GM12873 (cell line): ENCODE measurements at regions not wholly inside any gene's neighbourhood (a gene's known extent, or its start where the extent isn't known, plus 50 kb on each side); places are given as distances from the start of the nearest gene placed in this dataset.

Experiments used
- TF ChIP-seq, protein P1 (sequence below): IDR thresholded peaks from 2 replicates; pipeline ENCODE4 v1.5.1; 2012; ENCODE audit warnings: low read depth, mild to moderate bottlenecking, moderate library complexity, low read length, control low read depth; ENCODE audit not compliant: insufficient read depth; ENCODE audit errors: missing control alignments

DNA sequence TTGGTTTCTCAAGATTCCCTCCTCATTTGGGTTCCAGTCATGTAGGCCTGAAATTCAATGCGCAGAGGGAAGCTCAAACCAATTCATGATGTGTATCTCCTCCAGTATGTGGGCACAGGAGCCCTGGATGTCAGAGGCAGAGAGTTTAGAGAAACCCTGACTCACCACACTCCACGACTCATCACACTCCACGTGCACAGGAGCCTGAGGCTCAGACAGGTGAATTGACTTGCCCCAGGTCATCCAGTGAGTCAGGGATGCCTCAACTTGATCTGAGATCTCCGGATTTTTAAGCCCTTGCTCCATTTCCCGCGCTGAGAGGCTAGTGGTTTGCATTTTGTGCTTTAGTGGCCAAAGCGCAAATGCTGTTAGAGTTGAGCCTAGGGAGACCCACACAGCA is 183.9 kb downstream of the HAPSTR1 start:
- TF ChIP-seq, protein P1, sequence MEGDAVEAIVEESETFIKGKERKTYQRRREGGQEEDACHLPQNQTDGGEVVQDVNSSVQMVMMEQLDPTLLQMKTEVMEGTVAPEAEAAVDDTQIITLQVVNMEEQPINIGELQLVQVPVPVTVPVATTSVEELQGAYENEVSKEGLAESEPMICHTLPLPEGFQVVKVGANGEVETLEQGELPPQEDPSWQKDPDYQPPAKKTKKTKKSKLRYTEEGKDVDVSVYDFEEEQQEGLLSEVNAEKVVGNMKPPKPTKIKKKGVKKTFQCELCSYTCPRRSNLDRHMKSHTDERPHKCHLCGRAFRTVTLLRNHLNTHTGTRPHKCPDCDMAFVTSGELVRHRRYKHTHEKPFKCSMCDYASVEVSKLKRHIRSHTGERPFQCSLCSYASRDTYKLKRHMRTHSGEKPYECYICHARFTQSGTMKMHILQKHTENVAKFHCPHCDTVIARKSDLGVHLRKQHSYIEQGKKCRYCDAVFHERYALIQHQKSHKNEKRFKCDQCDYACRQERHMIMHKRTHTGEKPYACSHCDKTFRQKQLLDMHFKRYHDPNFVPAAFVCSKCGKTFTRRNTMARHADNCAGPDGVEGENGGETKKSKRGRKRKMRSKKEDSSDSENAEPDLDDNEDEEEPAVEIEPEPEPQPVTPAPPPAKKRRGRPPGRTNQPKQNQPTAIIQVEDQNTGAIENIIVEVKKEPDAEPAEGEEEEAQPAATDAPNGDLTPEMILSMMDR: no peak

DNA sequence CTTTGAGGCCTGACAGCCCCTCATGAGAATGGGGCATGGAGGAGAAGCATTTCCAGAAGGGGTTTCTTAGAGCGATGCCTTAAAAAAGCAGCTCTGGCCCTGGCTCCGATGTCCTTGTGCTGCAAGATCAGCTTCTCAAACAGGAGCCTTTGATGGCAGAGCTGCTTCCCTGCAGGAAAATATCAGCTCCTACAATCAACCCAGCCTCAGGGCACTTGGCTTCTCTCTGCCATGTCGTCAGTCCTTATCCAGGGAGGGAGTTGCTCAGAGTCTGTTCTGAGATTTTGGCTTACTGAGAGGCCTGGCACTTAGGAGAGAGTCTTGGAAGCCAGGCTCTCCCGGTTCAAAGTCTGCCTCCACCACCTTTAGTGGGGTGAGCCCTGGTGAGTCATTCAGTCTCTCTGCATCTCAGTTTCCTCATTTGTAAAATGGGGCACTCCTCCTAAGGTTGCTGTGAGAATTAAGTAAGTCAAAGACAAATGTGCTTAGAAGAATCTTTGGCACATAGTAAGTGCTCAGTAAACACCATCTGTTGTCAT is 184.4 kb downstream of the HAPSTR1 start:
- TF ChIP-seq, protein P1: no peak

DNA sequence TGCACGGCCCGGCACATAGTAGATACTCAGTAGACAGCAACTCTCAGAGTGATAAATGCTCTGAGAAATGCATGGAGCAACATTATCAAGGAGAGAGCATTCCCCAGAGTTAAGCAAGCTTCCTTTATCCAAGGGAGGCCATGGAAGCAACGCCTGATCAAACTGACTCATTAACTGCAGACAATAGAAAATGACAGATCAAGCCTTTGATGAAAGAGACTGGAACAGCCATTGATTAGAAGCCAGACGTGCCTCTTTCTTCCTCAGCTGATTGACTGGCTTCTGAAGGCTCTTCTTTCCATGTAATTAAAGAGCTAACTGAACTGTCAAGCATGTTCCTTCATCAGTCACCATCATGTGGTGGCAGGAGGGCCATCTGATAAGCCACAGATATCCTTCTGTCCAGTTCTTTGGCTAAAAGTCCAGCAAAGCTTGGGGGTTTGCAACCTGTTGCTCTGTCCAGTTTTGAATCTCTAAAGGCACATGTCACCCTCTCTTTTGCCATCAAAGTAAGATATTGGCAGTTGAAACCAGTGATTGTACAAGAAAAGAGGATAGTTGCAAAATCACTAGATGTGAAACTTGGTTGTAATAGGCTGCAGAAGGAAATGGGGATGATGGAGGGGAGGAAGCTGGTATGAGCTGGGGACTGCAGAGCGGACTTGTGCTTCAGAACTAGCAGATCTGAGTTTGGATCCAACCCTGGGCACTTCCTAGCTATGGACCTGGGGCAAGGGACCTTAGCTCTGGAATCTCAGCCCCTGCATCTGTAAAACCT is 188.0 kb downstream of the HAPSTR1 start:
- TF ChIP-seq, protein P1: no peak

DNA sequence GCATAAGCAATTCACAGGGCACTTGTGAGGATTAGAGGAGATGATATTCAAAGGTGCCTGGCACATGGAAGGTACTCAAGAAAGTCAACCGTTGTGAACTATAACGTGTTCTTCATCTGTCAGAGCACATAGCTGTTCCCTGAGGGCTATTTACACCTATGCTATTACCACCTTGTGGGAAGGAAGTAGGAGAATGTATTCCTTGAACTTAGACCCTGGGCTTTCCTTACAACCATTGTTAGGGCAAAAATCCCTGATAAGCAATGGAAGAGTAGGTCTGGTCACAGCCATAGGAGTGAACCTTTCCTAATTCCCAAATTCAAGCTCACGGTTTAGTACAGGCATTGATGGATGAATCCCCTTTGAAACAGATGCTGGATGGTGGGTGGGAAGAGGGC is 188.6 kb downstream of the HAPSTR1 start:
- TF ChIP-seq, protein P1: no peak

DNA sequence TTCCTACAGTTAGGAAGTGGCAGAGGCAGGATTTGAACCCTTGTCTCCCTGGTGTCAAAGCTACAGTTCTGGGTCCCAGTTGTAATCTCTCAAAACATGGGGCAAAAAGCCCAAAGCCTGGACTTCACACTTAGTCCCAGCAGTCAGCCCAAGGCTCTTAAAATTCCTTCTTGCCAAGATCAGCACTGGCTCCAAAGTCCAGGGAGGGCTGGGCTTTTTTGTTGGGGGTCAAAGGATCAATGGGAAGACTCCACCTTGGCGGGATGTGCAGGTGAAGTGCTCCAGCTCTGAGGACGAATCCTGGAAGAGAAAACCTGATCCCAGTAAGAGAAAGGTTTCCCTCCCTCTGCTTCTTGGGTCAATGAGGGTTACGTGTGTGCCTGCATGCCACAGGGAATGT is 195.5 kb downstream of the HAPSTR1 start:
- TF ChIP-seq, protein P1: no peak

DNA sequence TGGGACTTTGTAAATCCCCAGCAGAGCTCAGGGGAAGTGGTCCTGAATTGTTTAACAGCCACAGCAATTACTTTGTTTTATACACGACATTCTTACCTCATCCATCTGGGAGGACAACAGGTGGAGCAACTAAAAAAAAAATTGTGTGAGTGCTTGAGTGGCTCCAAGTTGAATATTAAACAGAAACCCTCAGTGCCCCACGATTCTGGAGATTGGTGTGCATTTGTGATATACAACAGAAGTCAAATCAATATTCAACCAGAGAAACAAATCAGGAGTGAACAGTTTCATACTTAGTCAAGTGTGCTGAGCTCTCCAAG is 204.8 kb downstream of the HAPSTR1 start:
- TF ChIP-seq, protein P1: no peak

DNA sequence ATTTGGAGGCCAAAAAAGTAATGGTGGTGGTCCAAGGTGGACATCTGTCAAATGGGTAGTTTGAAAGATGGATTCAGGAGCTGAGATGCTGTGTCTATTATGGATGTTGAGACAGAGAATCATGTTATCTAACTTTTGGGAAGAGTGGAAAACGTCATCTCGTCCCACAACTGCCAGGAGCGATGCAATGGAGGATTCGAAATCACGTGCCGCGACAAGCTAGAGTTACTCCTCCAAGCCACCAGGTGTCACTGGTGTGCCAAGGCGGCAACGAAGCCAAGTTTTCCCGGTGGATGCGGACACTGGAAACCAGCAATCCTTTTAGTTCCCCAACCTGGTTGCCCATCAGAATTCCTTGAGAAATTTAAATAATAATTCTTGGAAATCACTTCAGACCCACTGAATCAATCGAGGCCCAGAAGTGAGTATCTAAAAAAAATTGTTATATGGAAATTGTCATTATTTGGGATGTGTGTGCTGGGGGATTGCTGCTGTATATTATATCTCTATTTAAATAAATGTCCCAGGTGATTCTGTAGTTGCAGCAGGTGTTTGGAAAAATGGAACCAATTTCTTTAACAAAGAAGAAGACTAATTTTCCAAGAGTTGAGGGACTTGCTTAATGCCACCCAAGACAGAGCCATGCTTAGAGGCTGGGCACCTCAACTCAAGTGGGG is 206.1 kb downstream of the HAPSTR1 start:
- TF ChIP-seq, protein P1: peak; percentile 69
